Mesendoderm (in vitro differentiated cells): ENCODE measurements at regions not wholly inside any gene's neighbourhood (a gene's known extent, or its start where the extent isn't known, plus 50 kb on each side); places are given as distances from the start of the nearest gene placed in this dataset.
A peak's percentile ranks its signal among the peaks of the same experiment; 100 is the strongest.

ENCODE experiments used
- DNase-seq: peaks from one replicate; pipeline ENCODE4 v3.0.0; 2013
- H2AK5ac ChIP-seq: 2 replicates; pipeline ENCODE4 v1.6.1; 2013; ENCODE audit warnings: low read length, inconsistent platforms
- H2BK120ac ChIP-seq: 2 replicates; pipeline ENCODE4 v1.6.1; 2013; ENCODE audit warnings: low read depth, mild to moderate bottlenecking, low read length, moderate library complexity, mixed read lengths
- H2BK15ac ChIP-seq: replicated peaks from 2 replicates; pipeline ENCODE4 v1.6.1; 2013; ENCODE audit warnings: low read depth, mild to moderate bottlenecking, moderate library complexity
- H2BK5ac ChIP-seq: 2 replicates; pipeline ENCODE4 v1.6.1; 2013; ENCODE audit warnings: low read length, inconsistent platforms
- H3K18ac ChIP-seq: 2 replicates; pipeline ENCODE4 v1.6.1; 2013; ENCODE audit warnings: mild to moderate bottlenecking, low read length, mixed read lengths
- H3K23ac ChIP-seq: one replicate; pipeline ENCODE4 v1.6.1; 2013; ENCODE audit warnings: low read length
- H3K27ac ChIP-seq: 2 replicates; pipeline ENCODE4 v1.5.1; 2013; ENCODE audit warnings: low read depth, mild to moderate bottlenecking, inconsistent platforms, low read length, moderate library complexity
- H3K27me3 ChIP-seq: 2 replicates; pipeline ENCODE4 v1.6.1; 2013; ENCODE audit warnings: low read length, control low read depth, mild to moderate bottlenecking, inconsistent platforms; ENCODE audit not compliant: insufficient read depth, poor library complexity
- H3K36me3 ChIP-seq: 2 replicates; pipeline ENCODE4 v1.6.1; 2013; ENCODE audit warnings: low read length, inconsistent platforms; ENCODE audit not compliant: control insufficient read depth, insufficient read depth
- H3K4ac ChIP-seq: one replicate; pipeline ENCODE4 v1.6.1; 2013; ENCODE audit warnings: low read depth, mild to moderate bottlenecking, low read length, moderate library complexity
- H3K4me1 ChIP-seq: 2 replicates; pipeline ENCODE4 v1.6.1; 2013; ENCODE audit warnings: low read depth, low read length, inconsistent platforms; ENCODE audit not compliant: control insufficient read depth
- H3K4me2 ChIP-seq: 2 replicates; pipeline ENCODE4 v1.6.1; 2013; ENCODE audit warnings: low read length
- H3K4me3 ChIP-seq: 2 replicates; pipeline ENCODE4 v1.5.1; 2013; ENCODE audit warnings: mild to moderate bottlenecking, low read length
- H3K56ac ChIP-seq: one replicate; pipeline ENCODE4 v1.6.1; 2013; ENCODE audit warnings: low read length
- H3K79me1 ChIP-seq: 2 replicates; pipeline ENCODE4 v1.6.1; 2013; ENCODE audit warnings: low read length, inconsistent platforms
- H3K79me2 ChIP-seq: 2 replicates; pipeline ENCODE4 v1.6.1; 2013; ENCODE audit warnings: mild to moderate bottlenecking, low read length; ENCODE audit not compliant: control insufficient read depth, insufficient read depth
- H3K9ac ChIP-seq: 2 replicates; pipeline ENCODE4 v1.6.1; 2013; ENCODE audit warnings: low read length, inconsistent platforms
- H4K5ac ChIP-seq: one replicate; pipeline ENCODE4 v1.6.1; 2013; ENCODE audit warnings: low read length
- H4K8ac ChIP-seq: one replicate; pipeline ENCODE4 v1.6.1; 2013; ENCODE audit warnings: low read depth, mild to moderate bottlenecking, control low read depth, low read length, moderate library complexity
- WGBS: extraction: QIAGEN DNeasy Blood & Tissue Kit; methylation state at CpG from one replicate; pipeline ENCODE4 v1.1.7; 2013; ENCODE audit warnings: low lambda C conversion rate, missing lambda C conversion rate; ENCODE audit not compliant: insufficient coverage; ENCODE audit errors: extremely low coverage; 5-methylcytosine and 5-hydroxymethylcytosine counted together

- Histone ChIP-seq H3K79me2 (no peaks in the 10 kb centered on the region), H3K27ac (no peak overlapping the region), H3K23ac (no peak overlapping the region), H3K4me3 (no peak overlapping the region), H2BK5ac (no peak overlapping the region), H3K56ac (no peak overlapping the region), H2BK120ac (no peak overlapping the region), H3K9ac (no peak overlapping the region), H4K8ac (no peak overlapping the region), H4K5ac (no peak overlapping the region), H3K4me1 (peaks cover 3% of the 10 kb centered on the region), H2BK15ac (no peak overlapping the region), H3K4me2 (no peak overlapping the region), H3K79me1 (no peaks in the 10 kb centered on the region), H3K4ac (no peak overlapping the region), H3K36me3 (no peaks in the 10 kb centered on the region), H3K18ac (no peak overlapping the region), H2AK5ac (no peak overlapping the region), H3K27me3 (no peaks in the 10 kb centered on the region)
- WGBS = no CpG with 5 or more reads among the region's 1 CpG
- peak; percentile 34 for DNase-seq
Measured at GRCh38 chr13:82747958-82748357, 1134.3 kb downstream of the SLITRK1 start.

- Histone ChIP-seq H3K23ac (no peak overlapping the region), H3K56ac (peak overlapping the region; percentile 59), H2BK15ac (no peak overlapping the region), H2BK120ac (no peak overlapping the region), H3K4me2 (no peak overlapping the region), H3K4ac (no peak overlapping the region), H3K27ac (peak overlapping the region; percentile 63), H3K9ac (no peak overlapping the region), H3K4me1 (peaks cover 3% of the 10 kb centered on the region), H3K4me3 (no peak overlapping the region), H4K8ac (no peak overlapping the region), H3K27me3 (no peaks in the 10 kb centered on the region), H3K36me3 (no peaks in the 10 kb centered on the region), H2AK5ac (no peak overlapping the region), H3K79me2 (no peaks in the 10 kb centered on the region), H3K79me1 (no peaks in the 10 kb centered on the region), H3K18ac (no peak overlapping the region), H4K5ac (no peak overlapping the region), H2BK5ac (peak overlapping the region; percentile 64)
- DNase-seq = peak; percentile 89
- WGBS = no CpG with 5 or more reads among the region's 1 CpG
Measured at GRCh38 chr13:82747291-82747690, 1135.0 kb downstream of the SLITRK1 start.

GRCh38 chr13:82740442-82740841 is 1141.8 kb downstream of the SLITRK1 start:
- Histone ChIP-seq H3K27ac (no peak overlapping the region), H3K9ac (no peak overlapping the region), H3K56ac (no peak overlapping the region), H3K79me1 (no peaks in the 10 kb centered on the region), H3K36me3 (no peaks in the 10 kb centered on the region), H3K4ac (no peak overlapping the region), H4K5ac (no peak overlapping the region), H3K4me1 (no peaks in the 10 kb centered on the region), H3K23ac (no peak overlapping the region), H3K4me2 (no peak overlapping the region), H3K27me3 (no peaks in the 10 kb centered on the region), H2BK15ac (no peak overlapping the region), H3K79me2 (no peaks in the 10 kb centered on the region), H2BK120ac (no peak overlapping the region), H4K8ac (no peak overlapping the region), H2AK5ac (no peak overlapping the region), H2BK5ac (no peak overlapping the region), H3K18ac (no peak overlapping the region), H3K4me3 (no peak overlapping the region)
- WGBS = no CpG with 5 or more reads among the region's 4 CpGs
- DNase-seq = no peak

- H3K4ac ChIP-seq = no peak overlapping the region
- WGBS = no CpG with 5 or more reads among the region's 1 CpG
Measured at GRCh38 chr13:82739881-82740280, 1142.4 kb downstream of the SLITRK1 start.

DNA sequence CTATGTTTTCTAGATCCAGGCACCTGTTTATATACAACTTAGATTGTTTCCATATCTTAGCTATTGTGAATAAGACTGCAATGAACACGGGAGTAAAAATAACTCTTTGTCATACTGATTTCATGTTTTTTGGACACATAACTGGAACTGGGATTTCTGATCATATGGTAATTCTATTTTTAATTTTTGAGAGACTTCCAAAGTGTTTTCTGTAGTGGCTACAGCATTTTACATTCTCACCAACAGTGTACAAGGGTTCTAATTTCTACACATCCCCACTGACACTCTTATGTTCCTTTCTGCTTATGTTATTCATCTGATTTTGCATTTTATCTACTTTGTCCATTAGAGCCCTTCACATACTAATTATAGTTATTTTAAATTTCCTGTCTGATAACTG is 1152.9 kb downstream of the SLITRK1 start:
- no peak overlapping the region for H3K9ac ChIP-seq
- no peak overlapping the region for H2BK120ac ChIP-seq
- H3K4ac ChIP-seq = no peak overlapping the region
- no peaks in the 10 kb centered on the region for H3K79me2 ChIP-seq
- H3K4me3 ChIP-seq = no peak overlapping the region
- H2BK15ac ChIP-seq = no peak overlapping the region
- H3K23ac ChIP-seq = no peak overlapping the region
- H2AK5ac ChIP-seq = no peak overlapping the region
- DNase-seq = no peak
- H3K18ac ChIP-seq = no peak overlapping the region
- no peak overlapping the region for H4K8ac ChIP-seq
- no peak overlapping the region for H3K4me2 ChIP-seq
- H3K36me3 ChIP-seq = no peaks in the 10 kb centered on the region
- no peak overlapping the region for H3K56ac ChIP-seq
- no CpG with 5 or more reads among the region's 1 CpG for WGBS
- H3K27me3 ChIP-seq = no peaks in the 10 kb centered on the region
- no peaks in the 10 kb centered on the region for H3K79me1 ChIP-seq
- no peak overlapping the region for H2BK5ac ChIP-seq
- no peak overlapping the region for H4K5ac ChIP-seq
- H3K27ac ChIP-seq = no peak overlapping the region
- H3K4me1 ChIP-seq = no peaks in the 10 kb centered on the region

More at GRCh38 chr13:82739881-82740280, 1142.4 kb downstream of the SLITRK1 start:
- DNase-seq = no peak
- H3K4me3 ChIP-seq = no peak overlapping the region
- H3K79me2 ChIP-seq = no peaks in the 10 kb centered on the region
- H2BK5ac ChIP-seq = no peak overlapping the region
- no peaks in the 10 kb centered on the region for H3K4me1 ChIP-seq
- H3K27ac ChIP-seq = no peak overlapping the region
- no peak overlapping the region for H2BK15ac ChIP-seq
- H3K56ac ChIP-seq = no peak overlapping the region
- H4K5ac ChIP-seq = no peak overlapping the region
- H3K4me2 ChIP-seq = no peak overlapping the region
- no peak overlapping the region for H2AK5ac ChIP-seq
- no peaks in the 10 kb centered on the region for H3K36me3 ChIP-seq
- H3K27me3 ChIP-seq = no peaks in the 10 kb centered on the region
- H3K23ac ChIP-seq = no peak overlapping the region
- no peak overlapping the region for H2BK120ac ChIP-seq
- no peak overlapping the region for H4K8ac ChIP-seq
- H3K9ac ChIP-seq = no peak overlapping the region
- H3K79me1 ChIP-seq = no peaks in the 10 kb centered on the region
- H3K18ac ChIP-seq = no peak overlapping the region

DNA sequence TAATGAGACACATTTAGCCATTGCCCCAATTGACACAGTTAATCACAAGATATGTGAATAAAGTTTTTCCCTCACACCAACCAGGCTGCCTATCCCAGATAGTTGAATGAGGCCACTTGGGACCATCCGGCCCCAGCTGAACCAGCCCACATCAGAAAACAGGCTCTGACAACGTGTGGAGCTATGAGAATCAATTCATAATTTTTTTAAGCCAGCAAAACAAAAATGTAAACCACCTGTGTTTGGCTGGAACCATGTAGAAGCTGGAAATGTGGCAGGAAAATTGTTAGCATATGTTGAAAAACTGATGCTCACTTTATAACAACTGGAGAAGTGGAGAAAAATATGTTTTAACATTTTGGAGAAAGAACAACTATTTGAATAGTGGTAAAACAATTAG is 1161.3 kb downstream of the SLITRK1 start:
- no peak overlapping the region for H3K23ac ChIP-seq
- H3K4ac ChIP-seq = no peak overlapping the region
- no peak overlapping the region for H3K27ac ChIP-seq
- no peak overlapping the region for H4K5ac ChIP-seq
- no peaks in the 10 kb centered on the region for H3K36me3 ChIP-seq
- no peak overlapping the region for H2AK5ac ChIP-seq
- no peaks in the 10 kb centered on the region for H3K4me1 ChIP-seq
- no CpG with 5 or more reads among the region's 2 CpGs for WGBS
- H2BK120ac ChIP-seq = no peak overlapping the region
- no peak for DNase-seq
- no peaks in the 10 kb centered on the region for H3K27me3 ChIP-seq
- H3K4me2 ChIP-seq = no peak overlapping the region
- H3K4me3 ChIP-seq = no peak overlapping the region
- no peaks in the 10 kb centered on the region for H3K79me1 ChIP-seq
- no peak overlapping the region for H3K9ac ChIP-seq
- no peak overlapping the region for H2BK15ac ChIP-seq
- no peak overlapping the region for H3K56ac ChIP-seq
- H3K18ac ChIP-seq = no peak overlapping the region
- no peak overlapping the region for H2BK5ac ChIP-seq
- no peaks in the 10 kb centered on the region for H3K79me2 ChIP-seq
- H4K8ac ChIP-seq = no peak overlapping the region
